Mesendoderm (in vitro differentiated cells): ENCODE measurements at regions not wholly inside any gene's neighbourhood (a gene's known extent, or its start where the extent isn't known, plus 50 kb on each side); places are given as distances from the start of the nearest gene placed in this dataset.

Experiments
- DNase-seq: peaks from one replicate; pipeline ENCODE4 v3.0.0; 2013
- H2AK5ac ChIP-seq: 2 replicates; pipeline ENCODE4 v1.6.1; 2013; ENCODE audit warnings: low read length, inconsistent platforms
- H2BK120ac ChIP-seq: 2 replicates; pipeline ENCODE4 v1.6.1; 2013; ENCODE audit warnings: low read depth, mild to moderate bottlenecking, low read length, moderate library complexity, mixed read lengths
- H2BK15ac ChIP-seq: replicated peaks from 2 replicates; pipeline ENCODE4 v1.6.1; 2013; ENCODE audit warnings: low read depth, mild to moderate bottlenecking, moderate library complexity
- H2BK5ac ChIP-seq: 2 replicates; pipeline ENCODE4 v1.6.1; 2013; ENCODE audit warnings: low read length, inconsistent platforms
- H3K18ac ChIP-seq: 2 replicates; pipeline ENCODE4 v1.6.1; 2013; ENCODE audit warnings: mild to moderate bottlenecking, low read length, mixed read lengths
- H3K23ac ChIP-seq: one replicate; pipeline ENCODE4 v1.6.1; 2013; ENCODE audit warnings: low read length
- H3K27ac ChIP-seq: 2 replicates; pipeline ENCODE4 v1.5.1; 2013; ENCODE audit warnings: low read depth, mild to moderate bottlenecking, inconsistent platforms, low read length, moderate library complexity
- H3K27me3 ChIP-seq: 2 replicates; pipeline ENCODE4 v1.6.1; 2013; ENCODE audit warnings: low read length, control low read depth, mild to moderate bottlenecking, inconsistent platforms; ENCODE audit not compliant: insufficient read depth, poor library complexity
- H3K36me3 ChIP-seq: 2 replicates; pipeline ENCODE4 v1.6.1; 2013; ENCODE audit warnings: low read length, inconsistent platforms; ENCODE audit not compliant: control insufficient read depth, insufficient read depth
- H3K4ac ChIP-seq: one replicate; pipeline ENCODE4 v1.6.1; 2013; ENCODE audit warnings: low read depth, mild to moderate bottlenecking, low read length, moderate library complexity
- H3K4me1 ChIP-seq: 2 replicates; pipeline ENCODE4 v1.6.1; 2013; ENCODE audit warnings: low read depth, low read length, inconsistent platforms; ENCODE audit not compliant: control insufficient read depth
- H3K4me2 ChIP-seq: 2 replicates; pipeline ENCODE4 v1.6.1; 2013; ENCODE audit warnings: low read length
- H3K4me3 ChIP-seq: 2 replicates; pipeline ENCODE4 v1.5.1; 2013; ENCODE audit warnings: mild to moderate bottlenecking, low read length
- H3K56ac ChIP-seq: one replicate; pipeline ENCODE4 v1.6.1; 2013; ENCODE audit warnings: low read length
- H3K79me1 ChIP-seq: 2 replicates; pipeline ENCODE4 v1.6.1; 2013; ENCODE audit warnings: low read length, inconsistent platforms
- H3K79me2 ChIP-seq: 2 replicates; pipeline ENCODE4 v1.6.1; 2013; ENCODE audit warnings: mild to moderate bottlenecking, low read length; ENCODE audit not compliant: control insufficient read depth, insufficient read depth
- H3K9ac ChIP-seq: 2 replicates; pipeline ENCODE4 v1.6.1; 2013; ENCODE audit warnings: low read length, inconsistent platforms
- H4K5ac ChIP-seq: one replicate; pipeline ENCODE4 v1.6.1; 2013; ENCODE audit warnings: low read length
- H4K8ac ChIP-seq: one replicate; pipeline ENCODE4 v1.6.1; 2013; ENCODE audit warnings: low read depth, mild to moderate bottlenecking, control low read depth, low read length, moderate library complexity
- WGBS: extraction: QIAGEN DNeasy Blood & Tissue Kit; methylation state at CpG from one replicate; pipeline ENCODE4 v1.1.7; 2013; ENCODE audit warnings: low lambda C conversion rate, missing lambda C conversion rate; ENCODE audit not compliant: insufficient coverage; ENCODE audit errors: extremely low coverage; 5-methylcytosine and 5-hydroxymethylcytosine counted together

- Histone ChIP-seq H3K79me2 (no peaks in the 10 kb centered on the region), H4K5ac (no peak overlapping the region), H4K8ac (no peak overlapping the region), H3K4ac (no peak overlapping the region), H3K23ac (no peak overlapping the region), H3K18ac (no peak overlapping the region), H3K9ac (no peak overlapping the region), H3K56ac (no peak overlapping the region), H2BK5ac (no peak overlapping the region), H2BK120ac (no peak overlapping the region), H3K27me3 (no peaks in the 10 kb centered on the region), H3K4me3 (no peak overlapping the region), H3K27ac (no peak overlapping the region), H3K79me1 (no peaks in the 10 kb centered on the region), H2AK5ac (no peak overlapping the region), H3K4me1 (no peaks in the 10 kb centered on the region), H3K36me3 (no peaks in the 10 kb centered on the region), H3K4me2 (no peak overlapping the region), H2BK15ac (no peak overlapping the region)
- DNase-seq: no peak
- no CpG with 5 or more reads among the region's 1 CpG for WGBS
These were observed 412.7 kb upstream of the FSHR start for GRCh38 chr2:49567021-49567420.

GRCh38 chr2:49553658-49554057 is 399.3 kb upstream of the FSHR start:
- Histone ChIP-seq H4K5ac (no peak overlapping the region), H3K36me3 (no peaks in the 10 kb centered on the region), H3K79me1 (no peaks in the 10 kb centered on the region), H2BK5ac (no peak overlapping the region), H3K27ac (no peak overlapping the region), H3K4me2 (no peak overlapping the region), H3K4me3 (no peak overlapping the region), H3K27me3 (no peaks in the 10 kb centered on the region), H3K4me1 (no peaks in the 10 kb centered on the region), H3K4ac (no peak overlapping the region), H2BK15ac (no peak overlapping the region), H3K18ac (no peak overlapping the region), H3K79me2 (no peaks in the 10 kb centered on the region), H4K8ac (no peak overlapping the region), H3K9ac (no peak overlapping the region), H3K23ac (no peak overlapping the region), H2AK5ac (no peak overlapping the region), H3K56ac (no peak overlapping the region), H2BK120ac (no peak overlapping the region)
- DNase-seq: no peak

- Histone ChIP-seq H3K56ac (no peak overlapping the region), H3K27me3 (no peaks in the 10 kb centered on the region), H3K9ac (no peak overlapping the region), H2BK15ac (no peak overlapping the region), H4K5ac (no peak overlapping the region), H3K27ac (no peak overlapping the region), H4K8ac (no peak overlapping the region), H3K4me3 (no peak overlapping the region), H3K79me1 (no peaks in the 10 kb centered on the region), H3K4me1 (no peaks in the 10 kb centered on the region), H3K18ac (no peak overlapping the region), H2BK120ac (no peak overlapping the region), H2BK5ac (no peak overlapping the region), H3K23ac (no peak overlapping the region), H3K36me3 (no peaks in the 10 kb centered on the region), H3K4ac (no peak overlapping the region), H2AK5ac (no peak overlapping the region), H3K4me2 (no peak overlapping the region), H3K79me2 (no peaks in the 10 kb centered on the region)
- no peak for DNase-seq
These were observed 378.4 kb upstream of the FSHR start for GRCh38 chr2:49532702-49533101.

- Histone ChIP-seq H3K56ac (no peak overlapping the region), H2BK5ac (no peak overlapping the region), H2BK15ac (no peak overlapping the region), H4K5ac (no peak overlapping the region), H3K79me2 (no peaks in the 10 kb centered on the region), H3K4me2 (no peak overlapping the region), H3K9ac (no peak overlapping the region), H3K4ac (no peak overlapping the region), H2AK5ac (no peak overlapping the region), H3K4me1 (no peaks in the 10 kb centered on the region), H3K23ac (no peak overlapping the region), H2BK120ac (no peak overlapping the region), H3K18ac (no peak overlapping the region), H3K27me3 (no peaks in the 10 kb centered on the region), H3K79me1 (no peaks in the 10 kb centered on the region), H3K4me3 (no peak overlapping the region), H3K27ac (no peak overlapping the region), H3K36me3 (no peaks in the 10 kb centered on the region), H4K8ac (no peak overlapping the region)
- WGBS: no CpG with 5 or more reads among the region's 2 CpGs
- no peak for DNase-seq
These were observed 361.9 kb upstream of the FSHR start for GRCh38 chr2:49515996-49516782.

- no peaks in the 10 kb centered on the region for H3K79me1 ChIP-seq
- no peak overlapping the region for H3K9ac ChIP-seq
- H2AK5ac ChIP-seq: no peak overlapping the region
- no peak overlapping the region for H3K56ac ChIP-seq
- no peak overlapping the region for H4K8ac ChIP-seq
- no peaks in the 10 kb centered on the region for H3K79me2 ChIP-seq
- no peaks in the 10 kb centered on the region for H3K4me1 ChIP-seq
- H3K4me2 ChIP-seq: no peak overlapping the region
- H3K36me3 ChIP-seq: no peaks in the 10 kb centered on the region
- H2BK120ac ChIP-seq: no peak overlapping the region
- no peak overlapping the region for H3K4me3 ChIP-seq
- no peak overlapping the region for H2BK15ac ChIP-seq
- H4K5ac ChIP-seq: no peak overlapping the region
- no peak overlapping the region for H2BK5ac ChIP-seq
- H3K4ac ChIP-seq: no peak overlapping the region
- DNase-seq: no peak
- WGBS: no CpG with 5 or more reads among the region's 1 CpG
- H3K18ac ChIP-seq: no peak overlapping the region
- H3K23ac ChIP-seq: no peak overlapping the region
- no peaks in the 10 kb centered on the region for H3K27me3 ChIP-seq
- no peak overlapping the region for H3K27ac ChIP-seq
These were observed 359.9 kb upstream of the FSHR start for GRCh38 chr2:49514201-49514600.

GRCh38 chr2:49490710-49491109 is 336.4 kb upstream of the FSHR start:
- H3K27ac ChIP-seq: no peak overlapping the region
- H3K56ac ChIP-seq: no peak overlapping the region
- DNase-seq: peak; percentile 93
- H2AK5ac ChIP-seq: no peak overlapping the region
- no peak overlapping the region for H2BK5ac ChIP-seq
- no peak overlapping the region for H4K5ac ChIP-seq
- no peak overlapping the region for H3K9ac ChIP-seq
- H2BK120ac ChIP-seq: no peak overlapping the region
- no peaks in the 10 kb centered on the region for H3K79me1 ChIP-seq
- no peak overlapping the region for H3K18ac ChIP-seq
- no peaks in the 10 kb centered on the region for H3K4me1 ChIP-seq
- no peak overlapping the region for H3K23ac ChIP-seq
- no CpG with 5 or more reads among the region's 5 CpGs for WGBS
- no peak overlapping the region for H3K4me2 ChIP-seq
- H2BK15ac ChIP-seq: no peak overlapping the region
- no peak overlapping the region for H4K8ac ChIP-seq
- H3K4me3 ChIP-seq: no peak overlapping the region
- no peaks in the 10 kb centered on the region for H3K36me3 ChIP-seq
- no peaks in the 10 kb centered on the region for H3K27me3 ChIP-seq
- H3K79me2 ChIP-seq: no peaks in the 10 kb centered on the region
- no peak overlapping the region for H3K4ac ChIP-seq
